ENCODE measurements at regions not wholly inside any gene's neighbourhood (a gene's known extent, or its start where the extent isn't known, plus 50 kb on each side); places are given as distances from the start of the nearest gene placed in this dataset.

- peak; percentile 71 for DNase-seq (ENCODE audit: low read depth, low spot score)
- in situ Hi-C loops (cut with HindIII; ENCODE audit: low sequenced_read_pairs) = no loop called here
- no peak for TF ChIP-seq CTCF (IDR thresholded peaks at IDR 0.05; ENCODE audit: low read depth, low read length)
- no peak overlapping the region for H3K4me3 ChIP-seq (ENCODE audit: low read depth, low read length)
These were observed 612.9 kb upstream of the TBL1XR1 start for GRCh38 chr3:177810162-177810623.

DNA sequence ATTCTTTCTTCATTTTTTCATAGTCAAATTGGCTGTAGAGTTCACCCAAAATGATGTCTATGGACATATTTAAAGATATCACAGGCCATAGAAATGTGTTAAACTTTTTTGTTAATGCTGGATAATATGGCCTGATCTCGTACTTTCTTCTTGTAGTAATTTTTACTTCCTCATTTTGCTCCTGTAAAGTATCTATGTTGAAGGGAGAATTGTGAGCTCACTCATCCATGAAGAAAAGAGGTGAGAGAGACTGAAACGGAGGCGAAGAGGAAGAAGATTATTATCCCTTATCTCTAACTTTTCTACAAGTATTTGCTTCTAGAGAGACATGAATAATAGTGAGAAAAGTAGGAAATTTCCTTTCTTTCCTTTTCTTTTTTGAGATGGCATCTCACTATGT lies 613.8 kb upstream of the TBL1XR1 start:
- in situ Hi-C loops (cut with HindIII; ENCODE audit: low sequenced_read_pairs) = no loop called here
- H3K4me3 ChIP-seq (ENCODE audit: low read depth, low read length) = no peak overlapping the region
- no peak for TF ChIP-seq CTCF (IDR thresholded peaks at IDR 0.05; ENCODE audit: low read depth, low read length)
- DNase-seq (ENCODE audit: low read depth, low spot score) = no peak

GRCh38 chr3:177811835-177812234 lies 614.6 kb upstream of the TBL1XR1 start:
- in situ Hi-C loops (cut with HindIII; ENCODE audit: low sequenced_read_pairs) = no loop called here
- H3K4me3 ChIP-seq (ENCODE audit: low read depth, low read length) = no peak overlapping the region
- no peak for TF ChIP-seq CTCF (IDR thresholded peaks at IDR 0.05; ENCODE audit: low read depth, low read length)
- DNase-seq (ENCODE audit: low read depth, low spot score) = no peak

DNA sequence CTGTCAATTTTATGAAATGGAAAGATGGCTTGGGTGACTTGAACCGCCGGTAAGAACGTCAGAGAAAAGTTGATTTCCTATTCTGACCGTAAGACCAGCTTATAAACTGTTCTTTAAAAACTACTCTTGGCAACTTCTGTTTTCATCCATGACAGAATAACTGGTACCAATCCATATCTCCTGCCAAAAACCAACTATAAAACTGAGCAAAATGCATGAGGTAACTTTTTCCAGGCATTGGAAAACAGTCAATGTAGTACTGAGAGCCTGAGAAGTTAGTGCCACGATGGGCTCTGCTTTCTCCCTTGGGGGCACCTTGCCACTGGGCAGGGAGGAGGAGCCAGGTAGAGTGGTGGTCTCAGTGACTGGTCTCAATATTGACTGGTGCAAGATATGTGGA lies 615.2 kb upstream of the TBL1XR1 start:
- in situ Hi-C loops (cut with HindIII; ENCODE audit: low sequenced_read_pairs) = no loop called here
- no peak for DNase-seq (ENCODE audit: low read depth, low spot score)
- H3K4me3 ChIP-seq (ENCODE audit: low read depth, low read length) = no peak overlapping the region
- TF ChIP-seq CTCF (IDR thresholded peaks at IDR 0.05; ENCODE audit: low read depth, low read length) = no peak

DNA sequence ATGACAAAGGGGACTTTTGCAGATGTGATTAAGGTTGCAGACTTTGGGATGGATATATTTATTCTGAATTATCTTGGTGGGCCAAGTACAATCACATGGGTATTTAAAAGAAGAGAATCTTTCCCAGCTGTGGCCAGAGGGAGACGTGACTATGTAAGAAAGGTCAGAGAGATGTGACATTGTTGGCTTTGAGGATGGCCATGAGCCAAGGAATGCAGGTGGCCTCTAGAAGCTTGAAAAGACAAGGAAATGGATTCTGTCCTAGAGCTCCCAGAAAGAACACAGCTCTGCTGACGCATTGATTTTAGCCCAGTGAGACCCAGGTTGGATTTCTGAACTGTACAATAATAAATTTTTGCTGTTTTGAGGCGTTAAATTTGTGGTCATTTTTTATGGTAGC lies 616.0 kb upstream of the TBL1XR1 start:
- H3K4me3 ChIP-seq (ENCODE audit: low read depth, low read length) = no peak overlapping the region
- no peak for TF ChIP-seq CTCF (IDR thresholded peaks at IDR 0.05; ENCODE audit: low read depth, low read length)
- in situ Hi-C loops (cut with HindIII; ENCODE audit: low sequenced_read_pairs) = no loop called here
- peak; percentile 73 for DNase-seq (ENCODE audit: low read depth, low spot score)

GRCh38 chr3:177816667-177817208 lies 619.5 kb upstream of the TBL1XR1 start:
- DNase-seq (ENCODE audit: low read depth, low spot score) = peak; percentile 80
- in situ Hi-C loops (cut with HindIII; ENCODE audit: low sequenced_read_pairs) = no loop called here

More at GRCh38 chr3:177816667-177817208, 619.5 kb upstream of the TBL1XR1 start:
- peak; percentile 24 for TF ChIP-seq CTCF (IDR thresholded peaks at IDR 0.05; ENCODE audit: low read depth, low read length)
- H3K4me3 ChIP-seq (ENCODE audit: low read depth, low read length) = no peak overlapping the region

Measured in astrocyte of the spinal cord (primary cell).